H1 (cell line): ENCODE measurements at regions not wholly inside any gene's neighbourhood (a gene's known extent, or its start where the extent isn't known, plus 50 kb on each side); places are given as distances from the start of the nearest gene placed in this dataset.

Experiments
- CREB1 ChIP-seq: IDR thresholded peaks from 2 replicates; pipeline ENCODE4 v1.6.1; 2012; ENCODE audit warnings: inconsistent platforms
- CTCF ChIP-seq, 3 experiments: IDR thresholded peaks; 1 replicate in 2 of 3; 2 replicates in 1 of 3; pipeline versions ENCODE4 v1.5.1 to v1.6.1; 2011; ENCODE audit warnings: low read length in 3 of 3, mild to moderate bottlenecking in 3 of 3, inconsistent platforms in 2 of 3, low read depth in 1 of 3, moderate library complexity in 1 of 3; ENCODE audit not compliant: insufficient read depth in 1 of 3; ENCODE audit errors: control extremely low read depth in 1 of 3
- EZH2 ChIP-seq: fragments of 200-600 bp; sonication (generic); IDR thresholded peaks from 2 replicates; pipeline ENCODE4 v1.7.1; 2012; ENCODE audit warnings: low read depth, mild to moderate bottlenecking, moderate library complexity, low read length, inconsistent platforms; ENCODE audit not compliant: severe bottlenecking
- MAX ChIP-seq: IDR thresholded peaks from 2 replicates; pipeline ENCODE4 v1.6.1; 2012; ENCODE audit warnings: inconsistent platforms
- POLR2A ChIP-seq, 2 experiments: IDR thresholded peaks; 1 replicate in 1 of 2; 2 replicates in 1 of 2; pipeline ENCODE4 v1.6.1; 2011; ENCODE audit warnings: low read depth in 2 of 2, low read length in 2 of 2, mild to moderate bottlenecking in 2 of 2; ENCODE audit errors: control extremely low read depth in 1 of 2
- POLR2AphosphoS5 ChIP-seq: IDR thresholded peaks from 2 replicates; pipeline ENCODE4 v1.6.1; 2011; ENCODE audit warnings: low read depth, low read length
- SRF ChIP-seq: IDR thresholded peaks from 2 replicates; pipeline ENCODE4 v1.6.1; 2011; ENCODE audit warnings: mild to moderate bottlenecking, low read depth, low read length, moderate library complexity

GRCh38 chr10:59957975-59958374 lies 51.6 kb upstream of the CCDC6 start:
- TF ChIP-seq EZH2 (no peak), CTCF (IDR thresholded peaks at IDR 0.05; ENCODE audit: control extremely low read depth in 1 of 3, insufficient read depth in 1 of 3, low read depth in 1 of 3, low read length in 3 of 3) (no peak), POLR2AphosphoS5 (no peak), CREB1 (no peak), MAX (no peak), POLR2A (IDR thresholded peaks at IDR 0.05; ENCODE audit: control extremely low read depth in 1 of 2, low read depth in 2 of 2, low read length in 2 of 2) (no peak), SRF (no peak)
